Neural progenitor cell (in vitro differentiated cells): ENCODE measurements at regions not wholly inside any gene's neighbourhood (a gene's known extent, or its start where the extent isn't known, plus 50 kb on each side); places are given as distances from the start of the nearest gene placed in this dataset.

Experiments used
- DNase-seq: peaks from one replicate; pipeline ENCODE4 v3.0.0-alpha.2; 2016; ENCODE audit warnings: low spot score
- H2AFZ ChIP-seq: fragments of 200-600 bp; sonication (generic); replicated peaks from 2 replicates; pipeline ENCODE4 v1.6.1; 2016; ENCODE audit warnings: antibody characterized with exemption
- H3F3A ChIP-seq: fragments of 200-600 bp; sonication (generic); 2 replicates; pipeline ENCODE4 v1.6.1; 2016; ENCODE audit warnings: antibody characterized with exemption, low read depth
- H3K27ac ChIP-seq: fragments of 200-600 bp; sonication (generic); 2 replicates; pipeline ENCODE4 v1.5.1; 2016; ENCODE audit warnings: mild to moderate bottlenecking
- H3K27me3 ChIP-seq: fragments of 200-600 bp; sonication (generic); 2 replicates; pipeline ENCODE4 v1.6.1; 2016; ENCODE audit warnings: mild to moderate bottlenecking, moderate library complexity
- H3K36me3 ChIP-seq: fragments of 200-600 bp; sonication (generic); 2 replicates; pipeline ENCODE4 v1.5.1; 2016
- H3K4me1 ChIP-seq: fragments of 200-600 bp; sonication (generic); 2 replicates; pipeline ENCODE4 v1.6.1; 2016; ENCODE audit warnings: mixed run types
- H3K4me2 ChIP-seq: fragments of 200-600 bp; sonication (generic); 2 replicates; pipeline ENCODE4 v1.6.1; 2016
- H3K4me3 ChIP-seq: fragments of 200-600 bp; sonication (generic); 2 replicates; pipeline ENCODE4 v1.5.1; 2016
- H3K79me2 ChIP-seq: fragments of 200-600 bp; sonication (generic); 2 replicates; pipeline ENCODE4 v1.6.1; 2016; ENCODE audit warnings: low read depth
- H3K9ac ChIP-seq: fragments of 200-600 bp; sonication (generic); 2 replicates; pipeline ENCODE4 v1.6.1; 2016
- H3K9me3 ChIP-seq: fragments of 200-600 bp; sonication (generic); 2 replicates; pipeline ENCODE4 v1.5.1; 2016; ENCODE audit warnings: low read depth
- H4K20me1 ChIP-seq: fragments of 200-600 bp; sonication (generic); 2 replicates; pipeline ENCODE4 v1.6.1; 2016; ENCODE audit warnings: low read depth
- H3K27ac Mint-ChIP-seq: 3 replicates; pipeline ENCODE4 v1.8.0; 2021; ENCODE audit warnings: mixed read lengths
- H3K27me3 Mint-ChIP-seq: 2 replicates; pipeline ENCODE4 v1.8.0; 2022; ENCODE audit warnings: low read depth, mild to moderate bottlenecking, inconsistent platforms, moderate library complexity, mixed read lengths; ENCODE audit not compliant: insufficient read depth
- H3K36me3 Mint-ChIP-seq: 3 replicates; pipeline ENCODE4 v1.8.0; 2021; ENCODE audit warnings: mixed read lengths
- H3K4me1 Mint-ChIP-seq: 3 replicates; pipeline ENCODE4 v1.8.0; 2021; ENCODE audit warnings: mixed read lengths
- H3K4me3 Mint-ChIP-seq: 3 replicates; pipeline ENCODE4 v1.8.0; 2021; ENCODE audit warnings: mild to moderate bottlenecking, moderate library complexity, mixed read lengths
- H3K9me3 Mint-ChIP-seq: 3 replicates; pipeline ENCODE4 v1.8.0; 2020; ENCODE audit warnings: mixed read lengths
- CTCF ChIP-seq: fragments of 200-600 bp; sonication (generic); IDR thresholded peaks from 2 replicates; pipeline ENCODE4 v1.5.1; 2017; ENCODE audit warnings: antibody characterized with exemption, mild to moderate bottlenecking
- EZH2 ChIP-seq: fragments of 200-600 bp; sonication (generic); IDR thresholded peaks from 2 replicates; pipeline ENCODE4 v1.6.1; 2017; ENCODE audit warnings: antibody characterized with exemption, mild to moderate bottlenecking, moderate library complexity
- EZH2phosphoT487 ChIP-seq: fragments of 200-600 bp; sonication (generic); IDR thresholded peaks from 2 replicates; pipeline ENCODE4 v1.6.1; 2017; ENCODE audit warnings: antibody characterized with exemption

- Mint-ChIP-seq H3K27me3 (peaks cover 8% of the 10 kb centered on the region), H3K9me3 (peaks cover 10% of the 10 kb centered on the region), H3K27ac (no peak overlapping the region), H3K4me3 (no peak overlapping the region), H3K4me1 (peaks cover 6% of the 10 kb centered on the region), H3K36me3 (no peaks in the 10 kb centered on the region)
- H3F3A ChIP-seq, result peaks cover 23% of the 10 kb centered on the region
- no peak for DNase-seq
- H3K9me3 ChIP-seq, result no peaks in the 10 kb centered on the region
- no peaks in the 10 kb centered on the region for H3K79me2 ChIP-seq
- H3K4me2 ChIP-seq, result no peak overlapping the region
- no peak overlapping the region for H2AFZ ChIP-seq
- no peaks in the 10 kb centered on the region for H4K20me1 ChIP-seq
- no peak overlapping the region for H3K27ac ChIP-seq
- TF ChIP-seq EZH2phosphoT487 (no peak), CTCF (peak; percentile 34), EZH2 (no peak)
- H3K4me3 ChIP-seq, result no peak overlapping the region
- no peak overlapping the region for H3K9ac ChIP-seq
- peaks cover 29% of the 10 kb centered on the region for H3K4me1 ChIP-seq
- no peaks in the 10 kb centered on the region for H3K36me3 ChIP-seq
- H3K27me3 ChIP-seq, result no peaks in the 10 kb centered on the region
Observed at GRCh38 chr5:152593388-152593787, 188.3 kb upstream of the NMUR2 start.

GRCh38 chr5:152595405-152595804 lies 190.3 kb upstream of the NMUR2 start:
- H3K79me2 ChIP-seq, result no peaks in the 10 kb centered on the region
- Mint-ChIP-seq H3K9me3 (peaks cover 4% of the 10 kb centered on the region), H3K27ac (no peak overlapping the region), H3K4me3 (no peak overlapping the region), H3K4me1 (peaks cover 6% of the 10 kb centered on the region), H3K27me3 (peaks cover 8% of the 10 kb centered on the region), H3K36me3 (no peaks in the 10 kb centered on the region)
- H3F3A ChIP-seq, result peaks cover 23% of the 10 kb centered on the region
- no peaks in the 10 kb centered on the region for H3K27me3 ChIP-seq
- no peak overlapping the region for H3K9ac ChIP-seq
- H3K9me3 ChIP-seq, result no peaks in the 10 kb centered on the region
- H3K4me3 ChIP-seq, result no peak overlapping the region
- no peaks in the 10 kb centered on the region for H4K20me1 ChIP-seq
- H3K27ac ChIP-seq, result peak overlapping the region; percentile 87
- peak; percentile 56 for DNase-seq
- peaks cover 29% of the 10 kb centered on the region for H3K4me1 ChIP-seq
- H3K36me3 ChIP-seq, result no peaks in the 10 kb centered on the region
- H2AFZ ChIP-seq, result no peak overlapping the region
- TF ChIP-seq CTCF (no peak), EZH2phosphoT487 (no peak), EZH2 (no peak)
- peak overlapping the region; percentile 60 for H3K4me2 ChIP-seq

GRCh38 chr5:152599096-152599495 lies 194.0 kb upstream of the NMUR2 start:
- H3F3A ChIP-seq, result peaks cover 25% of the 10 kb centered on the region
- Mint-ChIP-seq H3K4me1 (peaks cover 6% of the 10 kb centered on the region), H3K27me3 (peaks cover 2% of the 10 kb centered on the region), H3K36me3 (no peaks in the 10 kb centered on the region), H3K27ac (no peak overlapping the region), H3K4me3 (no peak overlapping the region), H3K9me3 (peaks cover 1% of the 10 kb centered on the region)
- no peak overlapping the region for H2AFZ ChIP-seq
- no peak overlapping the region for H3K4me2 ChIP-seq
- DNase-seq, result no peak
- H3K9me3 ChIP-seq, result no peaks in the 10 kb centered on the region
- no peak overlapping the region for H3K4me3 ChIP-seq
- H3K4me1 ChIP-seq, result peaks cover 40% of the 10 kb centered on the region
- H3K27me3 ChIP-seq, result no peaks in the 10 kb centered on the region
- no peak overlapping the region for H3K9ac ChIP-seq
- no peak for TF ChIP-seq CTCF
- no peak overlapping the region for H3K27ac ChIP-seq
- no peaks in the 10 kb centered on the region for H4K20me1 ChIP-seq
- H3K79me2 ChIP-seq, result no peaks in the 10 kb centered on the region
- H3K36me3 ChIP-seq, result no peaks in the 10 kb centered on the region
